ENCODE measurements at regions not wholly inside any gene's neighbourhood (a gene's known extent, or its start where the extent isn't known, plus 50 kb on each side); places are given as distances from the start of the nearest gene placed in this dataset.

- H3K27me3 ChIP-seq (ENCODE audit: control insufficient read depth in 1 of 2, insufficient read depth in 1 of 2, low read length in 2 of 2), result no peaks in the 10 kb centered on the region
- DNase-seq, result no peak
- H2BK15ac ChIP-seq (ENCODE audit: low read depth, poor library complexity, severe bottlenecking), result no peak overlapping the region
These were observed 101.5 kb upstream of the SMAD1 start for GRCh38 chr4:145380123-145380522.

GRCh38 chr4:145375416-145375815 lies 106.2 kb upstream of the SMAD1 start:
- Histone ChIP-seq H4K8ac (ENCODE audit: low read length) (no peak overlapping the region), H3K4me2 (ENCODE audit: low read length, poor library complexity, severe bottlenecking) (no peak overlapping the region), H3K18ac (ENCODE audit: low read depth in 1 of 2, low read length in 2 of 2) (no peak overlapping the region), H2BK15ac (ENCODE audit: low read depth, poor library complexity, severe bottlenecking) (no peak overlapping the region), H3K4ac (ENCODE audit: low read depth in 1 of 2, low read length in 2 of 2) (no peak overlapping the region), H3K9ac (ENCODE audit: low read length) (no peak overlapping the region), H2BK12ac (ENCODE audit: low read length in 2 of 2) (no peak overlapping the region), H2AFZ (ENCODE audit: low read depth, low read length) (no peak overlapping the region), H3K4me3 (ENCODE audit: insufficient read depth in 1 of 2, low read depth in 1 of 2, low read length in 2 of 2) (no peak overlapping the region), H3K23ac (ENCODE audit: low read length in 2 of 2) (no peak overlapping the region), H4K91ac (ENCODE audit: low read length) (no peak overlapping the region), H3K27me3 (ENCODE audit: control insufficient read depth in 1 of 2, insufficient read depth in 1 of 2, low read length in 2 of 2) (no peaks in the 10 kb centered on the region), H2BK5ac (ENCODE audit: low read depth, low read length, poor library complexity, severe bottlenecking) (no peak overlapping the region), H2BK120ac (ENCODE audit: low read depth, low read length) (no peak overlapping the region), H2AK5ac (ENCODE audit: low read length, severe bottlenecking) (no peak overlapping the region), H3K27ac (ENCODE audit: low read length, poor library complexity, severe bottlenecking) (no peak overlapping the region), H3K14ac (ENCODE audit: low read length in 2 of 2) (no peak overlapping the region), H3K9me3 (ENCODE audit: control insufficient read depth, low read length) (no peaks in the 10 kb centered on the region), H3K36me3 (ENCODE audit: control insufficient read depth in 1 of 2, insufficient read depth in 2 of 2, low read depth in 1 of 2, low read length in 2 of 2) (no peaks in the 10 kb centered on the region), H3K79me1 (replicated peaks; ENCODE audit: low read length, poor library complexity, severe bottlenecking) (no peaks in the 10 kb centered on the region), H3K4me1 (ENCODE audit: control insufficient read depth, insufficient read depth, low read depth, low read length) (no peaks in the 10 kb centered on the region)
- WGBS, result 93% methylated on average over 20 of the region's 20 CpGs
- no peak for DNase-seq

More at GRCh38 chr4:145380123-145380522, 101.5 kb upstream of the SMAD1 start:
- Histone ChIP-seq H3K23ac (ENCODE audit: low read length in 2 of 2) (no peak overlapping the region), H3K9ac (ENCODE audit: low read length) (no peak overlapping the region), H2AK5ac (ENCODE audit: low read length, severe bottlenecking) (no peak overlapping the region), H3K4ac (ENCODE audit: low read depth in 1 of 2, low read length in 2 of 2) (no peak overlapping the region), H3K18ac (ENCODE audit: low read depth in 1 of 2, low read length in 2 of 2) (no peak overlapping the region), H2BK120ac (ENCODE audit: low read depth, low read length) (no peak overlapping the region), H2BK12ac (ENCODE audit: low read length in 2 of 2) (no peak overlapping the region), H3K36me3 (ENCODE audit: control insufficient read depth in 1 of 2, insufficient read depth in 2 of 2, low read depth in 1 of 2, low read length in 2 of 2) (no peaks in the 10 kb centered on the region), H2BK5ac (ENCODE audit: low read depth, low read length, poor library complexity, severe bottlenecking) (no peak overlapping the region), H3K4me2 (ENCODE audit: low read length, poor library complexity, severe bottlenecking) (no peak overlapping the region), H3K4me1 (ENCODE audit: control insufficient read depth, insufficient read depth, low read depth, low read length) (no peaks in the 10 kb centered on the region), H3K79me1 (replicated peaks; ENCODE audit: low read length, poor library complexity, severe bottlenecking) (no peaks in the 10 kb centered on the region), H3K9me3 (ENCODE audit: control insufficient read depth, low read length) (no peaks in the 10 kb centered on the region), H2AFZ (ENCODE audit: low read depth, low read length) (no peak overlapping the region), H3K27ac (ENCODE audit: low read length, poor library complexity, severe bottlenecking) (no peak overlapping the region), H3K4me3 (ENCODE audit: insufficient read depth in 1 of 2, low read depth in 1 of 2, low read length in 2 of 2) (no peak overlapping the region), H4K8ac (ENCODE audit: low read length) (no peak overlapping the region), H3K14ac (ENCODE audit: low read length in 2 of 2) (no peak overlapping the region), H4K91ac (ENCODE audit: low read length) (no peak overlapping the region)

DNA sequence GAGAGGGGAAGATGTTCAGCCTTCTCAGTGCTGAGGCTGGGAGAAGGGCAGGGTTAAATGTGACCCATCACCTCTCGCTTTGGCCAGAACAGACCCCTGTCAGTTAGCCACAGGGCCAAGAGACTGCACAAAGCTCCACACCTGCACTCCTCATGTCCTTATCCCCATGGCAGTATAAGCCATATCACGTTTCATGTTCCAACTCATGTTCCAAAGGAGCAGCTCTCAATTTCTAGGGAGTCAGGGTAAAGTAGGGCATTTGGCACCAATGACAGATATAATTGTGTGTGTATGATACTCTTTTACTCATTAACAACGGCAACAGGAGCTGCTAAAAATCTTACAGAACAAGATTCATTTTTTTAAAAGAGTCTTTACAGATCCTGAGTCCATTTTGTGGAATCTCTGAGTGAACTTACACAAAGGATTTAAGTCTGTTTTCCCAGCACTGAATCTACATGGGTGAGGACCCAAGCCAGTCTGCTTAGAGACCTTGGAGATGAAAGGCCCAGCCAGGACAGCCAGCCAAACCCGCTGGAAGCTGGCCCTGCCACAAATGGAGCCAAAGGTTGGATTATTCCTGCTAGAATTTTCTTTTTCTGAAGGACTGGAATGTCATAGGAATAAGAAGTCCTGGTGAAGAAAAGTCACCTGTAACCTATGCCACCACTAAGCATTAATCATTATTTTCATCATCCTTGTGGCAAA lies 129.1 kb upstream of the SMAD1 start:
- Histone ChIP-seq H4K91ac (ENCODE audit: low read length) (no peak overlapping the region), H3K79me1 (replicated peaks; ENCODE audit: low read length, poor library complexity, severe bottlenecking) (no peaks in the 10 kb centered on the region), H3K9ac (ENCODE audit: low read length) (no peak overlapping the region), H3K4me1 (ENCODE audit: control insufficient read depth, insufficient read depth, low read depth, low read length) (peaks cover 1% of the 10 kb centered on the region), H3K27me3 (ENCODE audit: control insufficient read depth in 1 of 2, insufficient read depth in 1 of 2, low read length in 2 of 2) (no peaks in the 10 kb centered on the region), H3K27ac (ENCODE audit: low read length, poor library complexity, severe bottlenecking) (no peak overlapping the region), H2AFZ (ENCODE audit: low read depth, low read length) (no peak overlapping the region), H3K18ac (ENCODE audit: low read depth in 1 of 2, low read length in 2 of 2) (no peak overlapping the region), H2BK5ac (ENCODE audit: low read depth, low read length, poor library complexity, severe bottlenecking) (no peak overlapping the region), H3K9me3 (ENCODE audit: control insufficient read depth, low read length) (no peaks in the 10 kb centered on the region), H3K36me3 (ENCODE audit: control insufficient read depth in 1 of 2, insufficient read depth in 2 of 2, low read depth in 1 of 2, low read length in 2 of 2) (no peaks in the 10 kb centered on the region), H2BK120ac (ENCODE audit: low read depth, low read length) (no peak overlapping the region), H3K4me3 (ENCODE audit: insufficient read depth in 1 of 2, low read depth in 1 of 2, low read length in 2 of 2) (no peak overlapping the region), H3K23ac (ENCODE audit: low read length in 2 of 2) (no peak overlapping the region), H2BK15ac (ENCODE audit: low read depth, poor library complexity, severe bottlenecking) (no peak overlapping the region), H2BK12ac (ENCODE audit: low read length in 2 of 2) (no peak overlapping the region), H3K14ac (ENCODE audit: low read length in 2 of 2) (no peak overlapping the region), H3K4me2 (ENCODE audit: low read length, poor library complexity, severe bottlenecking) (no peak overlapping the region), H3K4ac (ENCODE audit: low read depth in 1 of 2, low read length in 2 of 2) (no peak overlapping the region), H2AK5ac (ENCODE audit: low read length, severe bottlenecking) (no peak overlapping the region), H4K8ac (ENCODE audit: low read length) (no peak overlapping the region)
- DNase-seq, result no peak
- 78% methylated on average over 2 of the region's 4 CpGs for WGBS

DNA sequence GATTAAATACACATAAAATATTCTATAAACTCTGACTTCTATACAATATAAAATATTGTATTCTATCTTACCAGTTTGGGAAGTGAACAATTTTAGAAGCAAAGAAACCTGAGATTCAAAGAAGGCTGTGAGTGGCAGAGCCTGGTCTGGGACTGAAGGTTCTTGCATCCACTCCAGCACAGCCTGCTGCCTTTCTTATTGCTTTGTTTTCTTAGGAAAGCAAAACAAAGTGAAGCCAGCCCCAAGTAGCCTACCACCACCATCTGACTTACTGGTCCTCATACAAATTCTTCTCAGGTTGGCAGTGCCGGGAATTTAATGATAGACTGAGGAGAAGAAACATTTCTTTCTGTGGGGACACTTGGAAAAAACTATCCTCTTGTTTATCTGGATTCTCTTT lies 129.7 kb upstream of the SMAD1 start:
- no peaks in the 10 kb centered on the region for H3K9me3 ChIP-seq (ENCODE audit: control insufficient read depth, low read length)
- H3K36me3 ChIP-seq (ENCODE audit: control insufficient read depth in 1 of 2, insufficient read depth in 2 of 2, low read depth in 1 of 2, low read length in 2 of 2), result no peaks in the 10 kb centered on the region
- no peaks in the 10 kb centered on the region for H3K79me1 ChIP-seq (replicated peaks; ENCODE audit: low read length, poor library complexity, severe bottlenecking)
- no peak overlapping the region for H4K8ac ChIP-seq (ENCODE audit: low read length)
- no peak for DNase-seq
- no peaks in the 10 kb centered on the region for H3K27me3 ChIP-seq (ENCODE audit: control insufficient read depth in 1 of 2, insufficient read depth in 1 of 2, low read length in 2 of 2)
- no peak overlapping the region for H2AK5ac ChIP-seq (ENCODE audit: low read length, severe bottlenecking)
- H2BK15ac ChIP-seq (ENCODE audit: low read depth, poor library complexity, severe bottlenecking), result no peak overlapping the region
- no peak overlapping the region for H3K18ac ChIP-seq (ENCODE audit: low read depth in 1 of 2, low read length in 2 of 2)
- H3K4me2 ChIP-seq (ENCODE audit: low read length, poor library complexity, severe bottlenecking), result no peak overlapping the region
- no peak overlapping the region for H3K9ac ChIP-seq (ENCODE audit: low read length)
- no peak overlapping the region for H3K4me3 ChIP-seq (ENCODE audit: insufficient read depth in 1 of 2, low read depth in 1 of 2, low read length in 2 of 2)
- no peak overlapping the region for H2BK120ac ChIP-seq (ENCODE audit: low read depth, low read length)
- H3K4ac ChIP-seq (ENCODE audit: low read depth in 1 of 2, low read length in 2 of 2), result no peak overlapping the region
- no peak overlapping the region for H3K14ac ChIP-seq (ENCODE audit: low read length in 2 of 2)
- H3K27ac ChIP-seq (ENCODE audit: low read length, poor library complexity, severe bottlenecking), result no peak overlapping the region
- no peak overlapping the region for H2AFZ ChIP-seq (ENCODE audit: low read depth, low read length)
- H3K4me1 ChIP-seq (ENCODE audit: control insufficient read depth, insufficient read depth, low read depth, low read length), result peaks cover 4% of the 10 kb centered on the region
- H2BK5ac ChIP-seq (ENCODE audit: low read depth, low read length, poor library complexity, severe bottlenecking), result no peak overlapping the region
- H4K91ac ChIP-seq (ENCODE audit: low read length), result no peak overlapping the region
- no CpG with 5 or more reads among the region's 1 CpG for WGBS
- no peak overlapping the region for H3K23ac ChIP-seq (ENCODE audit: low read length in 2 of 2)
- no peak overlapping the region for H2BK12ac ChIP-seq (ENCODE audit: low read length in 2 of 2)
